ENCODE measurements at regions not wholly inside any gene's neighbourhood (a gene's known extent, or its start where the extent isn't known, plus 50 kb on each side); places are given as distances from the start of the nearest gene placed in this dataset.

GRCh38 chr10:124302951-124303505 lies 115.7 kb downstream of the OAT start:
- ChIA-PET CTCF (interaction anchor here (1.6 kb wide), 2 partner anchors 86 to 308 kb away, joined by 4 read pairs; no protein-coding TSS in a partner anchor), POLR2A (no interaction called here)
- DNase-seq (ENCODE audit: low read depth, low spot score) = no peak
- TF ChIP-seq CTCF (IDR thresholded peaks at IDR 0.05; ENCODE audit: insufficient read depth, low read length, missing control alignments) = no peak
- H3K4me3 ChIP-seq (ENCODE audit: low read depth, low read length) = no peak overlapping the region

DNA sequence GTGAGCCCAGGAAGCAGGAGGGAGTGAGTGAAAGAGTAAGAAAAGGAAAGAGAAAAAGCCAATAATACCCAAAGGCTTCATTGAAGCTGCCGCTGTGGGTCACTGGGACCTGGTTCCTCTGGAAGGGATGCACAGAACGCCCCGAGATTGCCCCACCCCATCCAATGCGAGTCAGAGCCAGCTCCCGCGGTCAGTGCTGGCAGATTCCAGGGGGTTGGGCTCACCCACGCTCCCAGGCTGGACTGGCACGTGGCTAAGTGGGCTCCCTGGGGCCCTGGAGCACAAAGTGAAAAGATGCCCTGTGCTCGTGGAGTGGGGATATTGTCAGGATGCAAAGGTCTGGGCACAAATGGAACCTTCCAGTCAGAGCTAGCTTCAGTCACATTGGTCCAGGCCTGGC lies 117.0 kb downstream of the OAT start:
- no peak for DNase-seq (ENCODE audit: low read depth, low spot score)
- POLR2A ChIA-PET = no interaction called here
- no peak for TF ChIP-seq CTCF (IDR thresholded peaks at IDR 0.05; ENCODE audit: insufficient read depth, low read length, missing control alignments)
- CTCF ChIA-PET = no interaction called here
- no peak overlapping the region for H3K4me3 ChIP-seq (ENCODE audit: low read depth, low read length)

- POLR2A ChIA-PET = no interaction called here
- no peak for DNase-seq (ENCODE audit: low read depth, low spot score)
- CTCF ChIA-PET = interaction anchor here (1.0 kb wide), 1 partner anchor 10 kb away, joined by 3 read pairs; no protein-coding TSS in a partner anchor
- TF ChIP-seq CTCF (IDR thresholded peaks at IDR 0.05; ENCODE audit: insufficient read depth, low read length, missing control alignments) = no peak
- H3K4me3 ChIP-seq (ENCODE audit: low read depth, low read length) = no peak overlapping the region
These were observed 118.0 kb downstream of the OAT start for GRCh38 chr10:124300735-124301134.

GRCh38 chr10:124300224-124300623 lies 118.5 kb downstream of the OAT start:
- POLR2A ChIA-PET = no interaction called here
- TF ChIP-seq CTCF (IDR thresholded peaks at IDR 0.05; ENCODE audit: insufficient read depth, low read length, missing control alignments) = no peak
- CTCF ChIA-PET = interaction anchor here (1.0 kb wide), 1 partner anchor 9 kb away, joined by 3 read pairs; no protein-coding TSS in a partner anchor
- H3K4me3 ChIP-seq (ENCODE audit: low read depth, low read length) = no peak overlapping the region
- no peak for DNase-seq (ENCODE audit: low read depth, low spot score)

GRCh38 chr10:124299696-124300095 lies 119.0 kb downstream of the OAT start:
- ChIA-PET POLR2A (no interaction called here), CTCF (no interaction called here)
- no peak for DNase-seq (ENCODE audit: low read depth, low spot score)
- no peak for TF ChIP-seq CTCF (IDR thresholded peaks at IDR 0.05; ENCODE audit: insufficient read depth, low read length, missing control alignments)
- no peak overlapping the region for H3K4me3 ChIP-seq (ENCODE audit: low read depth, low read length)

- CTCF ChIA-PET = no interaction called here
- DNase-seq (ENCODE audit: low read depth, low spot score) = no peak
- H3K4me3 ChIP-seq (ENCODE audit: low read depth, low read length) = no peak overlapping the region
- TF ChIP-seq CTCF (IDR thresholded peaks at IDR 0.05; ENCODE audit: insufficient read depth, low read length, missing control alignments) = no peak
- POLR2A ChIA-PET = no interaction called here
These were observed 119.8 kb downstream of the OAT start for GRCh38 chr10:124298891-124299290.

Data from AG04449 (cell line).